Gastrocnemius medialis (tissue), 4 donors: ENCODE measurements at regions not wholly inside any gene's neighbourhood (a gene's known extent, or its start where the extent isn't known, plus 50 kb on each side); places are given as distances from the start of the nearest gene placed in this dataset.
"Not testable (repeated sequence)": the region's sequence is repeated elsewhere in the genome, so short reads cannot be mapped to it uniquely, and the experiment has no call there.

Experiments used
- ATAC-seq, 2 donors: fragments of 150-250 bp; one replicate each; pipeline ENCODE4 v1.9.1; 2016
- DNase-seq, 2 donors: peaks; one replicate each; pipeline ENCODE4 v3.0.0-alpha.2; 2019
- H3K27ac ChIP-seq, 4 donors: fragments of 200-600 bp; sonication (generic); 1 replicate in 1 of 4; 2 replicates in 3 of 4; pipeline ENCODE4 v1.5.1; 2016 to 2018; ENCODE audit warnings: mild to moderate bottlenecking in 2 of 4, moderate library complexity in 1 of 4
- H3K27me3 ChIP-seq, 3 donors: fragments of 200-600 bp; sonication (generic) in 2 of 3; 1 replicate in 1 of 3; 2 replicates in 2 of 3; pipeline versions ENCODE4 v1.5.1 to v1.6.0; 2016 to 2019; ENCODE audit warnings: mild to moderate bottlenecking in 1 of 3, moderate library complexity in 1 of 3
- H3K36me3 ChIP-seq, 2 donors: fragments of 200-600 bp; sonication (generic) in 1 of 2; one replicate each; pipeline ENCODE4 v1.5.1; 2017 to 2018
- H3K4me1 ChIP-seq, 2 donors: fragments of 200-600 bp; sonication (generic) in 1 of 2; one replicate each; pipeline ENCODE4 v1.5.1; 2016 to 2017; ENCODE audit warnings: mild to moderate bottlenecking in 2 of 2
- H3K4me3 ChIP-seq, 4 donors: fragments of 200-600 bp; sonication (generic) in 3 of 4; 1 replicate in 1 of 4; 2 replicates in 3 of 4; pipeline ENCODE4 v1.5.1; 2016 to 2019; ENCODE audit warnings: mild to moderate bottlenecking in 2 of 4
- H3K9me3 ChIP-seq, 3 donors: fragments of 200-600 bp; sonication (generic) in 2 of 3; 1 replicate in 1 of 3; 2 replicates in 2 of 3; pipeline ENCODE4 v1.5.1; 2016 to 2019
- POLR2A ChIP-seq, 2 donors: fragments of 450-650 bp; IDR thresholded peaks; one replicate each; pipeline ENCODE4 v1.6.1; 2017; ENCODE audit warnings: antibody characterized with exemption in 2 of 2, mild to moderate bottlenecking in 2 of 2, moderate library complexity in 2 of 2
- in situ Hi-C, 4 donors: fragments of 200-750 bp; cut with MboI; loops; one replicate each; pipeline versions ENCODE4 v1.15.0 to v1.8.0; 2017; ENCODE audit warnings: low sequenced_read_pairs in 4 of 4
- intact Hi-C: fragments of 100-400 bp; cut with DNase I; formaldehyde crosslinking; loops from one replicate; pipeline ENCODE4 v1.15.1; 2023; ENCODE audit warnings: low total_unique reads
- TF ChIP-seq, protein P1 (sequence below), 5 experiments: fragments of 450-650 bp in 3 of 5; fragments of 200-600 bp in 2 of 5; sonication (generic) in 2 of 5; IDR thresholded peaks in 4 of 5; conservative IDR thresholded peaks in 1 of 5; 1 replicate in 4 of 5; 2 replicates in 1 of 5; pipeline ENCODE4 v1.5.1; 2016 to 2019; ENCODE audit warnings: antibody characterized with exemption in 5 of 5, mild to moderate bottlenecking in 3 of 5, moderate library complexity in 3 of 5

DNA sequence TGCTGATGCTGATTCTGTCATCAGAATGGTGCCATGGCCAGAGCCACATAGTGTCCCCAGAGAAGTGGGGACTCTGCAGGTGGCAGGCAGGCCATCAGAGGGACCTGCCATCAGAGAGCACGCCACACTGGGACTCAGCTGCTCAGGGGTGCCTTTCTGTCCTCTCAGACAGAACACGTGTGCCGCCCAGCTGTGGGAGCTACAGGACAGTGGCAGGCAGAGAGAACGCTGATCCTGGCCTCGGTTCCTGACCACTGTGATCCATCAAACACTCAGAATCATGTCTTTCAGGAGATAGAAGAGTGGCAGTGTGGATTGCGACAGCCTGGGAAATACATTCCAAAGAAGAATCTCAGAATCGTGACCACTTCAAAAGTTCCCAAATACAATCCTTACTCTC, 497.2 kb upstream of the SALL3 start:
- no peaks in the 10 kb centered on the region for H3K27me3 ChIP-seq

DNA sequence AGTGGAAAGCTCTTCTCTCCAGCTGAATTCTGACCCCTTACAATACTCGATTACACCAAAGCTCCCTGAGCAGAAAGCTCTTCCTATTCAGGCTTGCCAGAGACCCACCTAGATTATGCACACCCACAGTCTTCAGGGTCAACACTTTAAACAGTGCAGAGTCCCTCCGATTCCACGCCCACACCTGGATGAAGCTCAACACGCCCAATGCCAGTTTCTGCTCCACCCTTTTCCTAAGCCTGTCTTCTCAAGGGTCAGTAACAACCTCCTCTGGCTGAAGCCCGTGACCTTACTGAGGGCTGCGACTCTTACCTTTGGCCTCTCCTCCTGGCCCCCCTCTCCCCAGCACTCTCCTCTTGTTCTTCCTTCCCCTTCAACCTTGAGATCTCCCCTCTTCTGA, 492.0 kb upstream of the SALL3 start:
- no peak for ATAC-seq
- intact Hi-C loops, result no loop called here

More for the DNA sequence above, 497.2 kb upstream of the SALL3 start:
- intact Hi-C loops (no loop called here), in situ Hi-C loops (no loop called here)
- ATAC-seq (no peak), DNase-seq (no peak)
- no peaks in the 10 kb centered on the region for H3K36me3 ChIP-seq
- H3K27ac ChIP-seq, result no peak overlapping the region
- no peak overlapping the region for H3K4me3 ChIP-seq
- no peak for TF ChIP-seq POLR2A (IDR thresholded peaks at IDR 0.05)
- TF ChIP-seq, protein P1, sequence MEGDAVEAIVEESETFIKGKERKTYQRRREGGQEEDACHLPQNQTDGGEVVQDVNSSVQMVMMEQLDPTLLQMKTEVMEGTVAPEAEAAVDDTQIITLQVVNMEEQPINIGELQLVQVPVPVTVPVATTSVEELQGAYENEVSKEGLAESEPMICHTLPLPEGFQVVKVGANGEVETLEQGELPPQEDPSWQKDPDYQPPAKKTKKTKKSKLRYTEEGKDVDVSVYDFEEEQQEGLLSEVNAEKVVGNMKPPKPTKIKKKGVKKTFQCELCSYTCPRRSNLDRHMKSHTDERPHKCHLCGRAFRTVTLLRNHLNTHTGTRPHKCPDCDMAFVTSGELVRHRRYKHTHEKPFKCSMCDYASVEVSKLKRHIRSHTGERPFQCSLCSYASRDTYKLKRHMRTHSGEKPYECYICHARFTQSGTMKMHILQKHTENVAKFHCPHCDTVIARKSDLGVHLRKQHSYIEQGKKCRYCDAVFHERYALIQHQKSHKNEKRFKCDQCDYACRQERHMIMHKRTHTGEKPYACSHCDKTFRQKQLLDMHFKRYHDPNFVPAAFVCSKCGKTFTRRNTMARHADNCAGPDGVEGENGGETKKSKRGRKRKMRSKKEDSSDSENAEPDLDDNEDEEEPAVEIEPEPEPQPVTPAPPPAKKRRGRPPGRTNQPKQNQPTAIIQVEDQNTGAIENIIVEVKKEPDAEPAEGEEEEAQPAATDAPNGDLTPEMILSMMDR (IDR thresholded peaks at IDR 0.05 in 4 of 5, conservative IDR thresholded peaks at IDR 0.05 in 1 of 5), result no peak
- no peaks in the 10 kb centered on the region for H3K4me1 ChIP-seq
- no peaks in the 10 kb centered on the region for H3K9me3 ChIP-seq

DNA sequence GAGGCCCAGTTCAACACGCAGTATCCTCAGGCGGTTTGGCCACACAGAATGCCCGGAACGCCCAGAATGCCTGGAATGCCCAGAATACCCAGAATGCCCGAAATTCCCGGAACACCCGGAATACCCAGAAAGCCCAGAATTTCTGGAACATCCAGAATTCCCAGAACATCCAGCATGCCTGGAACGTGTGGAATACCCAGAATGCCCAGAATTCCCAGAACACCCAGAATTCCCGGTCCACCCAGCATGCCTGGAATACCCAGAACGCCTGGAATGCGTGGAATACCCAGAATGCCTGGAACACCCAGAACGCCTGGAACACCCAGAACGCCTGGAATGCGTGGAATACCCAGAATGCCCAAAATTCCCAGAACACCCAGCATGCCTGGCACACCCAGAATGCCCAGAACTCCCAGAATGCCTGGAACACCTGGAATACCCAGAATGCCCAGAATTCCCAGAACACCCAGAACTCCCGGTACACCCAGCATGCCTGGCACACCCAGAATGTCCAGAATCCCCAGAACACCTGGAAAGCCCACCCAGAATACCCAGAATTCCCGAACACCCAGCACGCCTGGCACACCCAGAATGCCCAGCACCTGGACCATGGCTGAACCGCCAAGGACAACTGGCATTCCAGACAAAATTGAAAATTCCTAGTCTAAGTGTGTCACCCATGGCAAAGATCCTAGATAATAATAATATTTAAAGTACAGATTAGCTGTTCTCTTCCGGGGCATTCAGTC, 487.4 kb upstream of the SALL3 start:
- H3K36me3 ChIP-seq, result no peaks in the 10 kb centered on the region
- in situ Hi-C loops, result no loop called here
- intact Hi-C loops, result no loop called here
- no peaks in the 10 kb centered on the region for H3K27me3 ChIP-seq
- ATAC-seq (no peak), DNase-seq (no peak)
- H3K9me3 ChIP-seq, result no peaks in the 10 kb centered on the region
- no peak overlapping the region for H3K4me3 ChIP-seq
- no peaks in the 10 kb centered on the region for H3K4me1 ChIP-seq
- TF ChIP-seq, protein P1 (IDR thresholded peaks at IDR 0.05 in 4 of 5, conservative IDR thresholded peaks at IDR 0.05 in 1 of 5), result no peak
- no peak for TF ChIP-seq POLR2A (IDR thresholded peaks at IDR 0.05)
- no peak overlapping the region for H3K27ac ChIP-seq

More for the DNA sequence above, 492.0 kb upstream of the SALL3 start:
- no peaks in the 10 kb centered on the region for H3K27me3 ChIP-seq
- DNase-seq, result no peak
- H3K4me3 ChIP-seq, result no peak overlapping the region
- no peaks in the 10 kb centered on the region for H3K4me1 ChIP-seq
- TF ChIP-seq, protein P1 (IDR thresholded peaks at IDR 0.05 in 4 of 5, conservative IDR thresholded peaks at IDR 0.05 in 1 of 5), result no peak
- TF ChIP-seq POLR2A (IDR thresholded peaks at IDR 0.05), result no peak
- in situ Hi-C loops, result no loop called here
- no peak overlapping the region for H3K27ac ChIP-seq
- no peaks in the 10 kb centered on the region for H3K36me3 ChIP-seq
- H3K9me3 ChIP-seq, result no peaks in the 10 kb centered on the region

DNA sequence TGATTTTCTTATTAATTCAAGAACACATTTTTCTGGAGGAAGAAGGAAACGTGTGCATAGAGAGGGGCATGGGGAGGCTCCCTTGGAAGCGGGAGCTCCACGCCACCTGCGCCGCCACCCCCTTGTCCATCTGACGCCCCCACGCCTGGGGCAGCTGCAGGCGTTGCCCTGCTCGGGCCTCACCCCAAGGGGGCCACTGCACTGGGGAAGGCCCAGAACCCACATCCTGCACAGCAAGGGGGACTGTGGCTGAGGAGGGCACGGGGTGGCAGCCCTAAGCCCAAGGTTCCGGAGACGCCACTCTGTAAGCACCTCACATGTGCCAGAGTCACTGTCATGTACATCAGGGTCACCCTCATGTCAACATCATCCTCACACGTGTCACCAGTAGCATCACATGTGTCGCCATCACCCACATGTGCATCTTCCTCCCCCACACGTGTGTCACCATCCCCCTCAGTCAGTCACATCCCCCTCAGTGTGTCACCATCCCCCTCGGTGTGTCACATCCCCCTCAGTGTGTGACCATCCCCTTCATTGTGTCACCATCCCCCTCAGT, 486.7 kb upstream of the SALL3 start:
- H3K36me3 ChIP-seq, result no peaks in the 10 kb centered on the region
- no peaks in the 10 kb centered on the region for H3K9me3 ChIP-seq
- intact Hi-C loops, result no loop called here
- no peaks in the 10 kb centered on the region for H3K27me3 ChIP-seq
- no peaks in the 10 kb centered on the region for H3K4me1 ChIP-seq
- TF ChIP-seq, protein P1 (IDR thresholded peaks at IDR 0.05 in 4 of 5, conservative IDR thresholded peaks at IDR 0.05 in 1 of 5), result no peak
- TF ChIP-seq POLR2A (IDR thresholded peaks at IDR 0.05), result no peak
- in situ Hi-C loops, result no loop called here
- no peak overlapping the region for H3K27ac ChIP-seq
- no peak overlapping the region for H3K4me3 ChIP-seq
- ATAC-seq (no peak), DNase-seq (no peak)

DNA sequence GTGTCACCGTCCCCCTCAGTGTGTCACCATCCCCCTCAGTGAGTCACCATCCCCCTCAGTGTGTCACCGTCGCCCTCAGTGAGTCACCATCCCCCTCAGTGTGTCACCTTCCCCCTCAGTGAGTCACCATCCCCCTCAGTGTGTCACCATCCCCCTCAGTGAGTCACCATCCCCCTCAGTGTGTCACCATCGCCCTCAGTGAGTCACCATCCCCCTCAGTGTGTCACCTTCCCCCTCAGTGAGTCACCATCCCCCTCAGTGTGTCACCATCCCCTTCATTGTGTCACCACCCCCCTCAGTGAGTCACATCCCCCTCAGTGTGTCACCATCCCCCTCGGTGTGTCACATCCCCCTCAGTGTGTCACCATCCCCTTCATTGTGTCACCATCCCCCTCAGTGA, 486.1 kb upstream of the SALL3 start:
- H3K27me3 ChIP-seq, intact Hi-C loops, H3K27ac ChIP-seq, H3K4me3 ChIP-seq, H3K9me3 ChIP-seq, DNase-seq, H3K4me1 ChIP-seq, ATAC-seq, in situ Hi-C loops, H3K36me3 ChIP-seq: not testable (repeated sequence)
